ENCODE measurements at regions not wholly inside any gene's neighbourhood (a gene's known extent, or its start where the extent isn't known, plus 50 kb on each side); places are given as distances from the start of the nearest gene placed in this dataset.
"Not testable (repeated sequence)": the region's sequence is repeated elsewhere in the genome, so short reads cannot be mapped to it uniquely, and the experiment has no call there.

DNA sequence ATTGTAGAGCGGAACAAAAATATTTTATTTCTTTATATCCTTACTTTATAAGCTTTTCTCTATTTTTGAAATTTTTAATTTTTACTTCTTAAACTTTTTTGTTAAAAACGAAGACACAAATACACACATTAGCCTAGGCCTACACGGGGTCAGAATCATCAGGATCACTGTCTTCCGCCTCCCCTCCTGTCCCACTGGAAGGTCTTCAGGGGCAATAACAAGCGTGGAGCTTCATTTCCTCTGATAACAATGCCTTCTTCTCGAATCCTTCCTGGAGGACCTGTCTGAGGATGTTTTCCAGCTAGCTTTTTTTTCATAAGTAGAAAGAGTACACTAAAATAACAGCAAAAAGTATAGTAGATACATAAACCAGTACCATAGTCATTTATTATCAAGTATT lies 77.7 kb upstream of the DGKG start:
- Mint-ChIP-seq H3K27me3 (no peaks in the 10 kb centered on the region), H3K27ac (no peak overlapping the region), H3K9me3 (no peaks in the 10 kb centered on the region), H3K4me1 (no peaks in the 10 kb centered on the region), H3K4me3 (no peak overlapping the region), H3K36me3 (no peaks in the 10 kb centered on the region)
- ATAC-seq = no peak

DNA sequence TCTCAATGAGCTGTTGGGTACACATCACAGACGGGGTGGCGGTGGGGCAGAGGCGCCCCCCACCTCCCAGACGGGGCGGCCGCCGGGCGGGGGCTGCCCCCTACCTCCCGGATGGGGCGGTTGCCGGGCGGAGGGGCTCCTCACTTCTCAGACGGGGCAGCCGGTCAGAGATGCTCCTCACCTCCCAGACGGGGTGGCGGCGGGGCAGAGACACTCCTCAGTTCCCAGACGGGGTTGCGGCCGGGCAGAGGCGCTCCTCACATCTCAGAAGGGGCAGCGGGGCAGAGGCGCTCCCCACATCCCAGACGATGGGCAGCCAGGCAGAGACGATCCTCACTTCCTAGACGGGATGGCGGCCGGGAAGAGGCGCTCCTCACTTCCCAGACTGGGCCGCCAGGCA lies 73.3 kb upstream of the DGKG start:
- not testable (repeated sequence) for H3K36me3 Mint-ChIP-seq, H3K27me3 Mint-ChIP-seq, ATAC-seq, H3K27ac Mint-ChIP-seq, H3K9me3 Mint-ChIP-seq, H3K4me3 Mint-ChIP-seq, H3K4me1 Mint-ChIP-seq

DNA sequence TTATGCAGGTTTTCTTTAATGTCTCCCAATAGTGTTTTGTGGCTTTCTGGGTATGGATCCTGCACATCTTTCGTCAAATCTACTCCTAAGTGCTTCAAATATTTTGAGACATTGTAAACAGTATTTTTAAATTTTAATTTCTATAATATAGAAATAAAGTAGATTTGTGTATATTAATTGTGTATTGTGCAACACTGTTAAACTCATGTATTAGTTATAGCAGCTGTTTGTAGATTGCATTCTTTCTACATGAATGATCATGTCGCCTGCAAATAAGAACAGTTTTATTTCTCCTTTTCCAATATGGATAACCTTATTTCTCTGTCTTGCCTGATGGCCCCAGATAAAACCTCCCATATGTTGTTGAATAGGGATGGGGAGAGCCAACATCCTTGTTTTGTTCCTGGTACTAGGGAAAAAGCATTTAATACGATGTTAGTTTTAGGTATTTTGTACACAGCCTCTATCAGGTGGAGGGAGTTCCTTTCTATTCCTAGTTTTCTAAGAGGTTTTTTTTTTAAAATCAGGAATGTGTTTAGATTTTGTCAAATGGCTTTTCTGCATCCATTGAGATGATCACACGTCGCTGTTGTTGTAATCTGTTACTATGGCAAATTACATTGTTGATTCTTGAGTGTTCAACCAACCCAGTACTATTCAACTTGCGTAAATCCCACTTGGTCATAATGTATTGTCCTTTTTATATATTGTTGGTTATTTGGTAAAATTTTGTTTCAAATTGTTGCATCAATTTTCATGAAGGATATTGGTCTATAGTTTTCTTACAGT lies 71.1 kb upstream of the DGKG start:
- Mint-ChIP-seq H3K9me3 (no peaks in the 10 kb centered on the region), H3K36me3 (no peaks in the 10 kb centered on the region), H3K4me3 (no peak overlapping the region), H3K27me3 (no peaks in the 10 kb centered on the region), H3K27ac (no peak overlapping the region), H3K4me1 (no peaks in the 10 kb centered on the region)
- ATAC-seq = no peak

DNA sequence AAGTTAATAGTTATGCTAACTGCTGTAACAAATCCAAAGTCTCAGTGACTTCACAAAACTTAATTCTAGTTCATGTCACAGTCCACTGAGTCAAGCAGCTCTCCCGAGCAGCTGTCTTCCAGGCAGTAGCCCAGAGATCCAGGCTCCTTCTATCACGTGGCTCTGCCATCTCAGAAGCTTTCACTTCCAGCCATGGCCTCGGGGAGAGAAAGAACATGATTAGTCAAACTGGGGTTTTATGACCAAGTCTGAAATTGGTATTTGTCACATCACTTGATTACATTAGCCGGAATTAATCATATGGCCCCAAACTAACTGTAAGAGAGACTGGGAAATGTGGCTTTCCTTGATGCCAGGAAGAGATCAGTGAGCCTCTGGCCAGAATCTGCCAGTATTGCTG lies 70.2 kb upstream of the DGKG start:
- H3K36me3 Mint-ChIP-seq = no peaks in the 10 kb centered on the region
- H3K4me1 Mint-ChIP-seq = peaks cover 9% of the 10 kb centered on the region
- no peaks in the 10 kb centered on the region for H3K27me3 Mint-ChIP-seq
- H3K9me3 Mint-ChIP-seq = no peaks in the 10 kb centered on the region
- ATAC-seq = no peak
- no peak overlapping the region for H3K27ac Mint-ChIP-seq
- no peak overlapping the region for H3K4me3 Mint-ChIP-seq

DNA sequence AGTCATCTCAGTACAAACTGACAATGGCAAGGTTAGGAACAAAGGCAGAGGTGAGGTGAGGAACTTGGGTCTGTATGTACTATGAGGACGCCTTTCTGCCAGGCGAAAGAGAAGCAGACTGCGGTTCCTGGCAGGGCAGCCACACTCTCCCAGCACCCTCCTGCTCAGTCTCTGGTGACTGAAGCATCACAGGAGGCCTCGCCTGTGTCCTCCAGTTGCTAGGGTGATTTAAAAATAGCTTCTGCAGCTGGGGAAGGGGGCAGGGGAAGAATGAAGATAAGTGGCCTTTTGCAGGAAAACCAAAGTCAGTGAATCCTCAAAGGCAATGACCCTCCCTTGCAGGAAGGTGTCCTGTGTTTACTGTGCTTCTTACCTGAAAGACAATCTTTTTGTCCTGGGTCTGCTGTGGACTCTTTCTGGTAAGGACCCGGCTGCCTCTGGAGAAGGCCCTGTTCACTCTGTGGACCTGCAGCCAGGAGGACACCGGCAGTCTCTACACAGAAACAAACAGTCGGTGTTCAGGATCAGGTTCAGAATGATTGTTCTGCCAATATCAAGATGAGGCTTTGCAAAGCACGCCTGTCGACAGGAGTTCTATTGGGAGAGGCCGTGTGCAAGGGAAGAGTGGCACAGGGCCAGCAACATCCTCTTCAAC lies 65.7 kb upstream of the DGKG start:
- Mint-ChIP-seq H3K27ac (no peak overlapping the region), H3K4me3 (no peak overlapping the region), H3K36me3 (no peaks in the 10 kb centered on the region), H3K9me3 (no peaks in the 10 kb centered on the region), H3K4me1 (peaks cover 29% of the 10 kb centered on the region), H3K27me3 (no peaks in the 10 kb centered on the region)
- peak; percentile 43 for ATAC-seq

DNA sequence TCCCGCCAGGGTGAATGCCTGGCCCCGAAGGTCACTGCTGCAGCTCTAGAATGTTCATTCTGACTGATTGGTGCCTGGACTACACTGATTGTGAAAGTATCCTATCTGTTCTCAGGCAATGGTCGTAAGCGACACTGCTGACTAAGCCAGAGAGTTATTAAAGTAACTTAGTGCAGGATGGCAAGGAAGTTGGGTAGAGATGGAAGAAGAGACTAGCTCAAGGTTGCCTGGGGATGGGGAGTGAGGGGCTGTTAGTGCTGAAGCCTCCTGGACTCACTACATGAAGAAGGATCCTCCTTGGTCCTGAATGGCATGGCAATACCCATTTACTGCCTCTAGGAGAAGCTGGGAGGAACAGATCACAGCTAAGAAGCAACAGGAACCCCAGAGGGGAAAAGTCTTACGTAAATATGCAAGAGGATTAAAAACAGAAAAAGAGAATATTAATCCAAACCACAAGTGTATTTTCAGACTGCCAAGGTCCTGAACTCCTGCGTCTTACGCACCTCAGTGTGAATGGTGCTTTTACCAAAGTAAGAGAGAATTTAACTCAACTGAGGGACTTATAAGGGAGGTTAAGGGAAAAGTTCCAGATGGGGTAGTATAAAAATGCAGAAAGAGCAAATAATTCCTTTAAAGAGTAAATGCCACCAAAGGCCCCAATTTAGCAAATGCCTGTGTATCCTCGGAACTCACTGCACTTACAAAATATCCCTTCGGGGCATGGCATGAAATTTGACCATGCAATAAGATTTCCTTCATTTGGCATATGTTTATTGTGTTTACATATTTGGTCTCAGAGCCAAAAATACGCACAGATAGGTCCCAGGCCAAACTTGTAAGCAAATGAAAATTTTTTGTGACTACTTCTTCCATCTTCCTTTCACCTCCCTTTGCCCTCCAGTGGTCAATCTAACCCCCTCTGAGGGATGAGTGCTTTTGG lies 64.0 kb upstream of the DGKG start:
- no peak overlapping the region for H3K27ac Mint-ChIP-seq
- no peaks in the 10 kb centered on the region for H3K36me3 Mint-ChIP-seq
- no peaks in the 10 kb centered on the region for H3K27me3 Mint-ChIP-seq
- peaks cover 29% of the 10 kb centered on the region for H3K4me1 Mint-ChIP-seq
- H3K4me3 Mint-ChIP-seq = peak overlapping the region; percentile 30
- no peaks in the 10 kb centered on the region for H3K9me3 Mint-ChIP-seq
- peak; percentile 61 for ATAC-seq

DNA sequence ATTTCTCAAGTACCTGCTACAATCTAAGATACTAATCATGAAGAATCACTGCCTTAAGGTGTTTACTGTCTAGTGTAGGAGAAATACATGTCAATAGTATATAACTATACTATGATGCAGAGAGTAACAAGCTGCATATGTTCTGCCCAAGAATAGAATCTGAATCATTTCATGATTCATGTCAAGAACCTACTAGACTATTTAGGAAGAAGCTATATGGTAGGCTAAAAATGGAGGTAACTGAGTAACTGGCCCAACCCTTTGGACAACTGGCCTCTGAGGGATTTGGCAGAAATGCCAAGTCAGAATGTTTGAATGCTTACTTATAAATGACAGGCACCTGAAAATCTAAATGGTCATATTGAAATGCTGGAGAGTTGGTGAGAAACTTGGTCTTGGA lies 59.9 kb upstream of the DGKG start:
- peaks cover under 1% of the 10 kb centered on the region for H3K9me3 Mint-ChIP-seq
- no peak overlapping the region for H3K4me3 Mint-ChIP-seq
- ATAC-seq = no peak
- H3K36me3 Mint-ChIP-seq = no peaks in the 10 kb centered on the region
- H3K27me3 Mint-ChIP-seq = no peaks in the 10 kb centered on the region
- peaks cover 22% of the 10 kb centered on the region for H3K4me1 Mint-ChIP-seq
- no peak overlapping the region for H3K27ac Mint-ChIP-seq

DNA sequence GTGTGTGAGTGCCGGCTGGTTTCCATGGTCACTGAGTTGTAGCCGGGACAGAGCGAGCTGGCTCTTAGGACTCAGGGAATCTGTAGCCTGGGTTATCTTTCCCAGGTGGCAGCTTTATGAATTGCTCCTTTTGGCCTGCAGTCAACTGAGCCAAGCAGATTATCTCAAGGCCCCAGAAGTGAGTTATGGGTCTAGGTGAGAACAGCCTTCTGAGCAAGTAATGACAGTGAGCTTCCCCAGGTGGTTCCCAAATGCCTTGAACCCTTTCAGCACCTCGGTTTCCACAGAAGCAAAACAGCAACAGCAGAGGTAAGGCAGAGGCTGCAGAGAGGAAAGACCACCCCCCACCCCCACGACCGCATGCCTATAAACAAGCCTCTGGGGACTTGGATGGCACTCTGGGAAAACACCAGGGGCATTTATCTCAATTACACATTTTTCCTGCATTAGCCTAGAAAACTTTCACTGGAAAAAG lies 56.7 kb upstream of the DGKG start:
- Mint-ChIP-seq H3K4me1 (peaks cover 23% of the 10 kb centered on the region), H3K27ac (peak overlapping the region; percentile 37), H3K27me3 (no peaks in the 10 kb centered on the region), H3K9me3 (peaks cover 3% of the 10 kb centered on the region), H3K36me3 (no peaks in the 10 kb centered on the region), H3K4me3 (no peak overlapping the region)
- no peak for ATAC-seq

DNA sequence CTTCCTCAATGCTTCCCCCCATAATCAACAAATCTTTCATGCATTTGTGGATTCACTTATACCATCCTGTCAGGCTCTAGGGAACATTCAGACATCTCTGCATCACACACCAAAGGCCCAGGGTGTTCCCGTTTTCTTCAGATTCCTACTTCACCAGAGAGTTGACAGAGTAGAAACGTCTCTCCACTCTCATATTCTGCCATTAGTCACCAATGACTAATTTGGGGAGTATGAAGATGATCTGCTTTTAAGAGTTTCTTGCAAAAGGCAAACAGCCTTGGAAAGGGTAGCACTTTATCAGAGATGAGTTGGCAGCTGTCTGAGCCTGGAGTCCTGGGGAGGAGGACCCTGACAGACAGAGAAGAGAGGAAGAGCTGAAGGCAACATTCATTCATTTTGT lies 55.8 kb upstream of the DGKG start:
- H3K4me3 Mint-ChIP-seq = no peak overlapping the region

DNA sequence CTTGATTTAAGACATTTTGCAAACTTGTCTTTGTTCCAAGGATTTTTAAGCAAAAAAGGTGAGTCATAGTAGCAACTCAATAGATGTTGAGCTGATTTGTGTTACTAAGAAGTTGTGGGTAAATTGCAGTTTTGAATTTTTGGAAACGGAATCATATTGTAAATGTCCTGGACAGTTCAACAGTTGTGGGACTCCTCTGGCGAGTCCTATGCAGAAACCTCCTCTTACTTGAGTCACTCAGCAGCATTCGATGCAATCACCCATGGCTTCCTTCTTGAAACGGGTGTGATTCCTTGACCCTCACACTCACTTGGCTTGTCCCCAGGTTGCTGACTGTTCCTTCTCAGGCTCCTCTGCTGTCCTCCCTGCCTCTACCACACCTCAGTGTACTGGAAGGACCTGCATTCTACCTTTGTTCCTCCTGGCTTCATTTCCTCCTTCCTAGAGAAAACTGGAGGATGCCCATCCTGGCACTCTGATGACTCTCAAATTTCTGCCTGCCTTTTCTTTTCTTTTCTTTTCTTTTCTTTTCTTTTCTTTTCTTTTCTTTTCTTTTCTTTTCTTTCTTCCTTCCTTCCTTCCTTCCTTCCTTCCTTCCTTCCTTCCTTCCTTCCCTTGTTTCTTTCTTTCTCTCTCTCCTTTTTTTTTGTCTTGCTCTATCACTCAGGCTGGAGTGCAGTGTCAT lies 52.8 kb upstream of the DGKG start:
- Mint-ChIP-seq H3K4me3 (peak overlapping the region; percentile 86), H3K27ac (peak overlapping the region; percentile 81), H3K4me1 (peaks cover 31% of the 10 kb centered on the region), H3K9me3 (peaks cover 3% of the 10 kb centered on the region), H3K36me3 (no peaks in the 10 kb centered on the region), H3K27me3 (no peaks in the 10 kb centered on the region)
- ATAC-seq = no peak

More for the DNA sequence above, 55.8 kb upstream of the DGKG start:
- no peak overlapping the region for H3K27ac Mint-ChIP-seq
- no peaks in the 10 kb centered on the region for H3K27me3 Mint-ChIP-seq
- peaks cover 3% of the 10 kb centered on the region for H3K9me3 Mint-ChIP-seq
- H3K36me3 Mint-ChIP-seq = no peaks in the 10 kb centered on the region
- ATAC-seq = no peak
- peaks cover 31% of the 10 kb centered on the region for H3K4me1 Mint-ChIP-seq

DNA sequence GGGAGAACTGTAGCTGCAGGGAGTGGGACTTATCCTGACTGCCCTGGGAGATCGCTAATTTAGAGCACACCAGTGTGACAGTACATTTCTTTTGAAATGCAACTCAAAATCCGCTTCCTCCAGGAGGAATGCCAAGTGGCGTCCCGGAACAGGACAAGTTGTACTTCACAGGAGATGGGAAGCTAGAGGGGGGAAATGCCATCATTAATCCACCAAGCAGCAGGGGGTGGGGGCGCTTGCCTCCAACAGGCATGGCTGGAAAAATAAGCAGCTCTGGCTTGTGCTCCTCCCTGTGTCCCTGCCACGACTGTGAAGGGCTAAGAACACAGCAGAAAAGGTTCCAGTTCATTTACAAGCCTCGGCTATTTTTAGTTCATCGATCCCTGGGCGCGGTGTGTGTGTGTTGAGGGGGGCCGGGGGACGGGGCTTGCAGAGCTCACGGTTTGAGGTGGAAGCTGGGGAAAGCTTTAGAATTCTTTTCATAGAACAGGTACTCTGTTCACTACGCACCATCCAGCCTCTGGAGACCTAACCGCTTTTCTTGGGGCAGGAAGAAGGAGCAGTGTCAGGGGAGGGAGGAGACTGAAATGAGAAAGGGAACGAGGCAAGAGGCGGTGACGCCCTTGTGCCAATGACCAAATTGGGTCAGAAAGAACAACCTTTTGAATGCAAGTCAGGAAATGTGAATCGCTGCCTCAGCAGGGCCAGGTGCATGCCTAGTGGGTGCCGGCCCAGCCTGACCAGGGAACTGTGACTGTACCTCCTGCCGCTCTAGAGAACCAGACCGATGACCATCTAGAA lies 51.8 kb upstream of the DGKG start:
- peaks cover 31% of the 10 kb centered on the region for H3K4me1 Mint-ChIP-seq
- peak overlapping the region; percentile 81 for H3K27ac Mint-ChIP-seq
- peak; percentile 85 for ATAC-seq
- peaks cover 3% of the 10 kb centered on the region for H3K9me3 Mint-ChIP-seq
- peak overlapping the region; percentile 86 for H3K4me3 Mint-ChIP-seq
- no peaks in the 10 kb centered on the region for H3K36me3 Mint-ChIP-seq
- H3K27me3 Mint-ChIP-seq = no peaks in the 10 kb centered on the region

DNA sequence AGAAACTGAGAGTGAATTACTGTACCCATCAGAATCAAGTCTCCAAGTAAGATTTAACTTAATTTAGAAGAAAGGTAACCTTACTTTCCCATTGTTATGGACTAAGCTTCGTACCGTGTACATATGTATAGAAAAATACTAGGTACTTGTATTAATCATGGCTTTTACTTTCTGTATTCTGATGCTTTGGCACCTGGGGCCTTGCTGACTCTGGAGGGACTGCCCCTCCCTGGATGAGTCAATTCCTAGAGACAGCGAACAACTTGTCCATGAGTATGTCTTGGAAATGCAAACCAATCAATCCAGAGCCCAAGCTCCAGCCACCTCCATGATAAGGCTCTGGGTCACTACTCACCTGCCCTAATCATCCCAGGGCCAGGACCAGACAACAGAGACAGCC lies 50.0 kb upstream of the DGKG start:
- Mint-ChIP-seq H3K4me3 (no peak overlapping the region), H3K27me3 (no peaks in the 10 kb centered on the region), H3K4me1 (peaks cover 26% of the 10 kb centered on the region), H3K9me3 (peaks cover 3% of the 10 kb centered on the region), H3K27ac (no peak overlapping the region), H3K36me3 (no peaks in the 10 kb centered on the region)
- peak; percentile 51 for ATAC-seq

Data from stimulated activated memory B cell treated with anti-CD40 and anti-IgM and Interleukin-4, amounts not matched to agents 10 μg/mL and 1 μg/mL and 100 μg/mL, for 72 hours (primary cell).